B cell (primary cell): ENCODE measurements at regions not wholly inside any gene's neighbourhood (a gene's known extent, or its start where the extent isn't known, plus 50 kb on each side); places are given as distances from the start of the nearest gene placed in this dataset.

Source experiments
- ATAC-seq: fragments of 200-7000 bp; cut with Tn5 transposase; one replicate; pipeline ENCODE4 v1.10.0; 2021; ENCODE audit warnings: low read depth, mild to moderate bottlenecking, moderate number of reproducible peaks, moderate library complexity
- CTCF ChIA-PET: fragments of 350-600 bp; sonication (Branson Sonifier 250); formaldehyde crosslinking; loops from one replicate; lab custom pipeline; 2021; ENCODE audit warnings: antibody characterized with exemption, inconsistent platforms; lab: Charles Lee
- POLR2A ChIA-PET: fragments of 350-600 bp; sonication (Branson Sonifier 250); formaldehyde crosslinking; loops from one replicate; lab custom pipeline; 2021; ENCODE audit warnings: antibody characterized with exemption; lab: Charles Lee
- DNase-seq: peaks from one replicate; pipeline ENCODE4 v3.0.0; 2013
- H2AFZ ChIP-seq: 2 replicates; pipeline ENCODE4 v1.6.1; 2012; ENCODE audit warnings: mild to moderate bottlenecking, low read depth, low read length; ENCODE audit not compliant: insufficient read depth, poor library complexity, severe bottlenecking
- H3K27ac ChIP-seq, 2 donors: 1 replicate in 1 of 2; 2 replicates in 1 of 2; pipeline ENCODE4 v1.5.1; 2012 to 2013; ENCODE audit warnings: low read length in 2 of 2, mild to moderate bottlenecking in 2 of 2, moderate library complexity in 1 of 2
- H3K27me3 ChIP-seq, 4 experiments: fragments of 200-600 bp in 1 of 4; sonication (generic) in 1 of 4; replicated peaks in 1 of 4; 1 replicate in 2 of 4; 2 replicates in 2 of 4; pipeline versions ENCODE4 v1.6.1 to v1.7.0; 2013 to 2016; ENCODE audit warnings: low read length in 3 of 4, mild to moderate bottlenecking in 2 of 4, mixed read lengths in 1 of 4, moderate library complexity in 1 of 4; ENCODE audit not compliant: insufficient read depth in 4 of 4, control insufficient read depth in 3 of 4; ENCODE audit errors: control extremely low read depth in 1 of 4
- H3K36me3 ChIP-seq, 2 experiments: replicated peaks in 1 of 2; 1 replicate in 1 of 2; 2 replicates in 1 of 2; pipeline versions ENCODE4 v1.6.1 to v1.7.1; 2013; ENCODE audit warnings: low read length in 1 of 2; ENCODE audit not compliant: insufficient read depth in 2 of 2, control insufficient read depth in 1 of 2; ENCODE audit errors: control extremely low read depth in 1 of 2, extremely low read depth in 1 of 2
- H3K4me1 ChIP-seq, 2 donors: fragments of 200-600 bp in 1 of 2; sonication (generic) in 1 of 2; 1 replicate in 1 of 2; 2 replicates in 1 of 2; pipeline versions ENCODE4 v1.5.1 to v1.6.1; 2013 to 2017; ENCODE audit warnings: low read length in 2 of 2; ENCODE audit not compliant: control insufficient read depth in 2 of 2, insufficient read depth in 2 of 2
- H3K4me2 ChIP-seq: replicated peaks from 2 replicates; pipeline ENCODE3; 2012; ENCODE audit warnings: mild to moderate bottlenecking, low read depth, low read length; ENCODE audit not compliant: poor library complexity, severe bottlenecking
- H3K4me3 ChIP-seq, 5 experiments: fragments of 200-600 bp in 1 of 5; sonication (generic) in 1 of 5; 1 replicate in 3 of 5; 2 replicates in 2 of 5; pipeline versions ENCODE4 v1.5.1 to v1.7.0; 2011 to 2016; ENCODE audit warnings: low read length in 4 of 5, mild to moderate bottlenecking in 4 of 5, low read depth in 2 of 5, control low read depth in 1 of 5, moderate library complexity in 1 of 5; ENCODE audit not compliant: insufficient read depth in 1 of 5; ENCODE audit errors: control extremely low read depth in 1 of 5, extremely low read depth in 1 of 5
- H3K79me2 ChIP-seq: fragments of 200-600 bp; sonication (generic); one replicate; pipeline ENCODE4 v1.6.0; 2016; ENCODE audit warnings: low read length; ENCODE audit not compliant: control insufficient read depth, insufficient read depth
- H3K9ac ChIP-seq: fragments of 200-600 bp; sonication (generic); 2 replicates; pipeline ENCODE4 v1.6.1; 2017; ENCODE audit warnings: mild to moderate bottlenecking, low read length, moderate library complexity
- H3K9me3 ChIP-seq, 3 donors: one replicate each; pipeline versions ENCODE4 v1.6.1 to v1.7.1; 2013; ENCODE audit warnings: low read length in 2 of 3; ENCODE audit not compliant: control insufficient read depth in 2 of 3, insufficient read depth in 1 of 3; ENCODE audit errors: control extremely low read depth in 1 of 3
- H4K20me1 ChIP-seq: 2 replicates; pipeline ENCODE4 v1.6.0; 2012; ENCODE audit warnings: mild to moderate bottlenecking, low read length; ENCODE audit not compliant: insufficient read depth, control insufficient read depth, poor library complexity, severe bottlenecking
- H3K27ac Mint-ChIP-seq: one replicate; pipeline ENCODE4 v1.8.0; 2021; ENCODE audit warnings: mixed read lengths
- H3K27me3 Mint-ChIP-seq: one replicate; pipeline ENCODE4 v1.8.0; 2021; ENCODE audit warnings: mixed read lengths
- H3K4me1 Mint-ChIP-seq: one replicate; pipeline ENCODE4 v1.8.0; 2021; ENCODE audit warnings: mixed read lengths
- H3K4me3 Mint-ChIP-seq: one replicate; pipeline ENCODE4 v1.8.0; 2021; ENCODE audit warnings: mixed read lengths
- H3K9me3 Mint-ChIP-seq: one replicate; pipeline ENCODE4 v1.8.0; 2022; ENCODE audit warnings: mixed read lengths; ENCODE audit not compliant: insufficient read depth
- CTCF ChIP-seq: fragments of 200-600 bp; IDR thresholded peaks from one replicate; pipeline ENCODE4 v1.8.0; 2022; ENCODE audit warnings: antibody characterized with exemption, mild to moderate bottlenecking
- EZH2 ChIP-seq: IDR thresholded peaks from 2 replicates; pipeline ENCODE4 v1.6.1; 2012; ENCODE audit warnings: borderline replicate concordance, low read depth, mild to moderate bottlenecking, moderate library complexity, low read length; ENCODE audit not compliant: insufficient read depth, poor library complexity, severe bottlenecking
- WGBS: methylation state at CpG from one replicate; pipeline ENCODE4 v1.1.5; 2013; ENCODE audit warnings: missing lambda C conversion rate; ENCODE audit not compliant: insufficient coverage; 5-methylcytosine and 5-hydroxymethylcytosine counted together
- intact Hi-C: fragments of 100-400 bp; cut with micrococcal nuclease; formaldehyde crosslinking; loops from one replicate; pipeline ENCODE4 v1.10.0; 2022

GRCh38 chr4:135497563-135498152 lies 1296.1 kb upstream of the PABPC4L start:
- no peak overlapping the region for H3K9ac ChIP-seq
- H3K27me3 ChIP-seq, result no peaks in the 10 kb centered on the region
- no peaks in the 10 kb centered on the region for H3K79me2 ChIP-seq
- H3K4me3 ChIP-seq, result no peak overlapping the region
- no peak overlapping the region for H2AFZ ChIP-seq
- no peaks in the 10 kb centered on the region for H3K9me3 ChIP-seq
- Mint-ChIP-seq H3K27me3 (no peaks in the 10 kb centered on the region), H3K27ac (no peak overlapping the region), H3K4me1 (no peaks in the 10 kb centered on the region), H3K9me3 (no peaks in the 10 kb centered on the region), H3K4me3 (no peak overlapping the region)
- ChIA-PET CTCF (no interaction called here), POLR2A (no interaction called here)
- no peak overlapping the region for H3K27ac ChIP-seq
- TF ChIP-seq CTCF (no peak), EZH2 (no peak)
- H4K20me1 ChIP-seq, result no peaks in the 10 kb centered on the region
- H3K36me3 ChIP-seq, result no peaks in the 10 kb centered on the region
- intact Hi-C loops, result no loop called here
- no CpG with 5 or more reads among the region's 1 CpG for WGBS
- DNase-seq (no peak), ATAC-seq (no peak)
- no peak overlapping the region for H3K4me2 ChIP-seq
- no peaks in the 10 kb centered on the region for H3K4me1 ChIP-seq

GRCh38 chr4:135492439-135492838 lies 1290.8 kb upstream of the PABPC4L start:
- DNase-seq (no peak), ATAC-seq (no peak)
- Mint-ChIP-seq H3K27ac (no peak overlapping the region), H3K27me3 (no peaks in the 10 kb centered on the region), H3K4me1 (no peaks in the 10 kb centered on the region), H3K9me3 (peaks cover 2% of the 10 kb centered on the region), H3K4me3 (no peak overlapping the region)
- no peak overlapping the region for H3K4me3 ChIP-seq
- CTCF ChIA-PET, result no interaction called here
- no peaks in the 10 kb centered on the region for H3K79me2 ChIP-seq
- WGBS, result no CpG with 5 or more reads among the region's 2 CpGs
- H3K27me3 ChIP-seq, result no peaks in the 10 kb centered on the region
- no peaks in the 10 kb centered on the region for H3K4me1 ChIP-seq
- H3K4me2 ChIP-seq, result no peak overlapping the region
- intact Hi-C loops, result no loop called here
- no peaks in the 10 kb centered on the region for H3K9me3 ChIP-seq
- no peaks in the 10 kb centered on the region for H3K36me3 ChIP-seq
- H3K27ac ChIP-seq, result no peak overlapping the region
- TF ChIP-seq EZH2, result no peak
- TF ChIP-seq CTCF, result no peak
- no peak overlapping the region for H2AFZ ChIP-seq
- POLR2A ChIA-PET, result no interaction called here
- no peaks in the 10 kb centered on the region for H4K20me1 ChIP-seq
- no peak overlapping the region for H3K9ac ChIP-seq
